ENCODE measurements at regions not wholly inside any gene's neighbourhood (a gene's known extent, or its start where the extent isn't known, plus 50 kb on each side); places are given as distances from the start of the nearest gene placed in this dataset.

DNA sequence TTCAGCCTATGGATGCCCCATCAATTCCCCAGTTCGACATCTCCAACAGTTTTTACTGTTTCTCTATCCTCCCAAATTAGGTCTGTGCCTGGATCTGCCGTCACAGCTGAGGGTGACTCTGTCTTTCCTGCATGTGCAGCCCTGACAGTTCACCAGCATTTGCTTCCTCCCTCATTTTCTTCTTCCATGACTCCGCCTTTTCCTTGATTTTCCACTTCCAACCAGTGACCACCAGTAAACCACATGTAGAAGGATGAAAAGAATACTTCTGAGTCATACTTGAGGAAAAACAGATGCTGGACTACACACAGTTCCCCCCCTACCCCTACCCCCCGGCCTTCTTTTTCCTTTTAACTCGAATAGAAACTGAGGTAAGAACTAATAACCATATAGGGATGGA is 311.8 kb upstream of the POM121L12 start:
- TF ChIP-seq, protein P1, sequence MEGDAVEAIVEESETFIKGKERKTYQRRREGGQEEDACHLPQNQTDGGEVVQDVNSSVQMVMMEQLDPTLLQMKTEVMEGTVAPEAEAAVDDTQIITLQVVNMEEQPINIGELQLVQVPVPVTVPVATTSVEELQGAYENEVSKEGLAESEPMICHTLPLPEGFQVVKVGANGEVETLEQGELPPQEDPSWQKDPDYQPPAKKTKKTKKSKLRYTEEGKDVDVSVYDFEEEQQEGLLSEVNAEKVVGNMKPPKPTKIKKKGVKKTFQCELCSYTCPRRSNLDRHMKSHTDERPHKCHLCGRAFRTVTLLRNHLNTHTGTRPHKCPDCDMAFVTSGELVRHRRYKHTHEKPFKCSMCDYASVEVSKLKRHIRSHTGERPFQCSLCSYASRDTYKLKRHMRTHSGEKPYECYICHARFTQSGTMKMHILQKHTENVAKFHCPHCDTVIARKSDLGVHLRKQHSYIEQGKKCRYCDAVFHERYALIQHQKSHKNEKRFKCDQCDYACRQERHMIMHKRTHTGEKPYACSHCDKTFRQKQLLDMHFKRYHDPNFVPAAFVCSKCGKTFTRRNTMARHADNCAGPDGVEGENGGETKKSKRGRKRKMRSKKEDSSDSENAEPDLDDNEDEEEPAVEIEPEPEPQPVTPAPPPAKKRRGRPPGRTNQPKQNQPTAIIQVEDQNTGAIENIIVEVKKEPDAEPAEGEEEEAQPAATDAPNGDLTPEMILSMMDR (IDR thresholded peaks at IDR 0.05) = no peak
- Mint-ChIP-seq H3K27ac (ENCODE audit: unreplicated experiment) (no peak overlapping the region), H3K4me1 (ENCODE audit: low read depth) (no peaks in the 10 kb centered on the region), H3K27me3 (ENCODE audit: low read depth) (no peaks in the 10 kb centered on the region), H3K4me3 (ENCODE audit: unreplicated experiment) (no peak overlapping the region), H3K36me3 (ENCODE audit: low read depth) (no peaks in the 10 kb centered on the region), H3K9me3 (ENCODE audit: low read depth) (peaks cover 5% of the 10 kb centered on the region)
- DNase-seq (ENCODE audit: low spot score) = no peak

DNA sequence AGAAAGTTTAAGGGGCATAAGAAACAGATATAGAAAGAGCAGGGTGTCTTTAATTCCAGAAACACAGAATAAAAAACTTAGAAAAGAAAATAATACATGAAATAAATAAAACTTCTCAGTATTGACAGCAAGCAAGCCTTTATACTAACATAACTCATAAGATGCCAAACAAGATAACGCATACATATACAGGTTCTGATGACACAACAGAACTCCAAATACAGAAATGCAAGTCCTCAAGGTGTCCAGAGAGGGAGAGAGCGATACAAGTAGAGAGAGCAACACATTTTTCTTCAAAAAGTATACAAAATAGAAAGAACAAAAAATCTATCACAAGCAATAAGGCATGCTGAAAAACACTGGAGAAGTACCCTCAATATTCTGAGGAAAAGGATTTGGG is 314.6 kb upstream of the POM121L12 start:
- no peaks in the 10 kb centered on the region for H3K27me3 Mint-ChIP-seq (ENCODE audit: low read depth)
- no peaks in the 10 kb centered on the region for H3K36me3 Mint-ChIP-seq (ENCODE audit: low read depth)
- peaks cover 5% of the 10 kb centered on the region for H3K9me3 Mint-ChIP-seq (ENCODE audit: low read depth)
- no peak overlapping the region for H3K27ac Mint-ChIP-seq (ENCODE audit: unreplicated experiment)
- H3K4me3 Mint-ChIP-seq (ENCODE audit: unreplicated experiment) = no peak overlapping the region
- TF ChIP-seq, protein P1 (IDR thresholded peaks at IDR 0.05) = no peak
- no peaks in the 10 kb centered on the region for H3K4me1 Mint-ChIP-seq (ENCODE audit: low read depth)
- DNase-seq (ENCODE audit: low spot score) = no peak

DNA sequence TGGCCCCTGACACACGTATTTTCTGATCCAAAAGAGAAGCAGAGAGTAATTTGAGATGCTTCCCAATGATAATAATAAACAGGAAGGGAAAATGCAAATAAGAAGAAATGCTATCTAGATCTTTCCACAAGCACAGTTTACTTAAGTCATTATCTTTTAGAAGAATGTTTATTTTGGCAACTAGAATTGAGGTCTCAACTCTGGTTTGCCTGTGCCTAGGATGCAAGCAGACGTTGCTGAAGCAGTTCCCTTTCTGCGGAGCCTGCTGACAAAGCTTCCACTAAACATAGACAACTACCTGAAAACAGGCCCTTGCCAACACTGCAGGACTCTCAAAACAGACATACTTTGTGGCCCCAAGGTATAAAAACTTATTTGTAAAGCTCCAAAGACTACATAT is 315.8 kb upstream of the POM121L12 start:
- Mint-ChIP-seq H3K4me3 (ENCODE audit: unreplicated experiment) (no peak overlapping the region), H3K27me3 (ENCODE audit: low read depth) (no peaks in the 10 kb centered on the region), H3K36me3 (ENCODE audit: low read depth) (no peaks in the 10 kb centered on the region), H3K4me1 (ENCODE audit: low read depth) (no peaks in the 10 kb centered on the region), H3K27ac (ENCODE audit: unreplicated experiment) (no peak overlapping the region), H3K9me3 (ENCODE audit: low read depth) (peaks cover 2% of the 10 kb centered on the region)
- TF ChIP-seq, protein P1 (IDR thresholded peaks at IDR 0.05) = no peak
- no peak for DNase-seq (ENCODE audit: low spot score)

DNA sequence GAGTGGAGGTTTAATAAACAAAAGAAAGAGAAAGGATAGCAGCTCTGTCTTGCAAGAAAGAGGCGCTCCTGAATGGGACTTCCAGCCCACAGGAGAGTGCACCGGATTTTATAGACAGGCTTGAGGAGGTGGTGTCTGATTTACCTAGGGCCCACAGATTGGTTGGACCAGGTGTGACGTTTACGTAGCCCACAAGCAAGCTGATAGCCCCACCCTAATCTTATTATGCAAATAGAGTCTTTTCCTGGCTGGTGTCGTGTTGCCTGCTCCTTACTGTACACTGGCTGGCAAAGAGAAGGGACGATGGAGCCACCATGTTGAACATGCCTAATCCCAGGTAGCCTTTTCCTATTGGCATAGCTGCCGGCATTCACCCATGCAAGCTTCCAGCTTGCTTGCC is 319.7 kb upstream of the POM121L12 start:
- no peaks in the 10 kb centered on the region for H3K27me3 Mint-ChIP-seq (ENCODE audit: low read depth)
- TF ChIP-seq, protein P1 (IDR thresholded peaks at IDR 0.05) = no peak
- no peak overlapping the region for H3K27ac Mint-ChIP-seq (ENCODE audit: unreplicated experiment)
- no peaks in the 10 kb centered on the region for H3K36me3 Mint-ChIP-seq (ENCODE audit: low read depth)
- no peaks in the 10 kb centered on the region for H3K4me1 Mint-ChIP-seq (ENCODE audit: low read depth)
- peaks cover 11% of the 10 kb centered on the region for H3K9me3 Mint-ChIP-seq (ENCODE audit: low read depth)
- no peak for DNase-seq (ENCODE audit: low spot score)
- no peak overlapping the region for H3K4me3 Mint-ChIP-seq (ENCODE audit: unreplicated experiment)

DNA sequence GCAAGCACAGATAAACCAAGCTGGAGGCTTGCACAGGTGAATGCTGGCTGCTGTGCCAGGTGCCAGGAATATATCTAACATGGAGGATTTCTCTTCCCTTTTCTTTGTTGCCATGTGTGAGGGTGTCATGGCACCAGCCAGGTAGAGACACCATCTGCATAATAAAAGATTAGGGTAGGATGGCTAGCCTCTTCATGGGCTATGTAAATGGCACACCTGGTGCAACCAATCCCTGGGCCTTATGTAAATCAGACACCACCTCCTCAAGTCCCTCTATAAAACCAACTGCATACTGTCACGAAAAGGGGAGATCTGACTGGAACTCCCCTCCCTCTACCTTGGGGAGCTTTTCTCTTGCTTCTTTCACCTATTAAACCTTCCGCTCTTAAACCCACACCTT is 322.5 kb upstream of the POM121L12 start:
- Mint-ChIP-seq H3K27ac (ENCODE audit: unreplicated experiment) (no peak overlapping the region), H3K4me1 (ENCODE audit: low read depth) (no peaks in the 10 kb centered on the region), H3K4me3 (ENCODE audit: unreplicated experiment) (no peak overlapping the region), H3K9me3 (ENCODE audit: low read depth) (peaks cover 15% of the 10 kb centered on the region), H3K27me3 (ENCODE audit: low read depth) (no peaks in the 10 kb centered on the region), H3K36me3 (ENCODE audit: low read depth) (no peaks in the 10 kb centered on the region)
- TF ChIP-seq, protein P1 (IDR thresholded peaks at IDR 0.05) = no peak
- DNase-seq (ENCODE audit: low spot score) = no peak

Data from chondrocyte (in vitro differentiated cells).